K562 (cell line): ENCODE measurements at regions not wholly inside any gene's neighbourhood (a gene's known extent, or its start where the extent isn't known, plus 50 kb on each side); places are given as distances from the start of the nearest gene placed in this dataset.

Experiments
- ATAC-seq: fragments of 200-7000 bp; cut with Tn5 transposase; 3 replicates; pipeline ENCODE4 v1.9.1; 2020; ENCODE audit warnings: moderate library complexity
- BruUV-seq: library from RNA; stranded (reverse); fragments of 400-500 nt; replicated peaks from 2 replicates; lab custom pipeline; 2021; lab: Mats Ljungman, UMichigan
- CTCF ChIA-PET: fragments of 300-600 bp; formaldehyde crosslinking; extraction: SDS; loops from one replicate; lab custom pipeline; 2021; ENCODE audit warnings: low intra/inter-chr PET ratio; lab: Yijun Ruan, JAX
- POLR2A ChIA-PET: fragments of 300-600, 350-650 bp; sonication (Branson Sonifier 250); formaldehyde crosslinking; extraction: SDS; loops from one replicate; lab custom pipeline; 2021; ENCODE audit warnings: antibody characterized with exemption, inconsistent platforms; lab: Yijun Ruan, JAX
- DNase-seq, 4 experiments: peaks; one replicate each; pipeline versions ENCODE4 v3.0.0 to v3.0.0-alpha.2; 2011 to 2018; ENCODE audit warnings: low spot score in 3 of 4, mixed read lengths in 3 of 4; ENCODE audit errors: extremely low read depth in 1 of 4
- FAIRE-seq: peaks from 2 replicates; lab custom pipeline; 2011; peaks lifted over from hg19 to GRCh38; lab: Jason Lieb, UNC
- H2AFZ ChIP-seq: 2 replicates; pipeline ENCODE4 v1.6.0; 2011; ENCODE audit warnings: low read depth, low read length, control low read depth, inconsistent platforms
- H3K27ac ChIP-seq: fragments of 200-600 bp; 3 replicates; pipeline ENCODE4 v1.8.0; 2011; ENCODE audit warnings: low read depth, mild to moderate bottlenecking, control low read depth, inconsistent platforms, low read length, moderate library complexity, mixed read lengths; ENCODE audit errors: extremely low read depth
- H3K27me3 ChIP-seq, 2 experiments: fragments of 300-600 bp in 1 of 2; 2 replicates in 1 of 2; 3 replicates in 1 of 2; pipeline versions ENCODE4 v1.6.0 to v1.8.0; 2011; ENCODE audit warnings: inconsistent platforms in 2 of 2, low read length in 2 of 2, mild to moderate bottlenecking in 1 of 2, mixed read lengths in 1 of 2, moderate library complexity in 1 of 2; ENCODE audit not compliant: control insufficient read depth in 2 of 2, insufficient read depth in 2 of 2
- H3K36me3 ChIP-seq: fragments of 300-600 bp; 3 replicates; pipeline ENCODE4 v1.8.0; 2011; ENCODE audit warnings: mild to moderate bottlenecking, low read length, inconsistent platforms; ENCODE audit not compliant: control insufficient read depth, insufficient read depth
- H3K4me1 ChIP-seq, 2 experiments: fragments of 200-600 bp in 1 of 2; replicated peaks in 1 of 2; 2 replicates in 1 of 2; 3 replicates in 1 of 2; pipeline versions ENCODE4 v1.5.1 to v1.8.0; 2011; ENCODE audit warnings: inconsistent platforms in 2 of 2, low read length in 2 of 2, mild to moderate bottlenecking in 1 of 2, mixed read lengths in 1 of 2, moderate library complexity in 1 of 2; ENCODE audit not compliant: control insufficient read depth in 2 of 2, insufficient read depth in 2 of 2
- H3K4me2 ChIP-seq: 2 replicates; pipeline ENCODE4 v1.6.1; 2011; ENCODE audit warnings: low read length, control low read depth, inconsistent platforms, mixed read lengths; ENCODE audit not compliant: insufficient read depth
- H3K4me3 ChIP-seq: fragments of 200-600 bp; sonication (generic), shearing (Covaris generic); 2 replicates; pipeline ENCODE4 v1.5.1; 2016; ENCODE audit warnings: control low read depth, inconsistent platforms
- H3K79me2 ChIP-seq: fragments of 200-600 bp; 3 replicates; pipeline ENCODE4 v1.8.0; 2011; ENCODE audit warnings: low read length, inconsistent platforms; ENCODE audit not compliant: control insufficient read depth, insufficient read depth
- H3K9ac ChIP-seq, 2 experiments: 2 replicates each; pipeline versions ENCODE4 v1.6.0 to v1.6.1; 2011; ENCODE audit warnings: low read depth in 2 of 2, low read length in 2 of 2, control low read depth in 1 of 2, inconsistent platforms in 1 of 2, mild to moderate bottlenecking in 1 of 2, mixed read lengths in 1 of 2; ENCODE audit not compliant: insufficient read depth in 1 of 2
- H3K9me1 ChIP-seq: one replicate; pipeline ENCODE4 v1.6.0; 2011; ENCODE audit warnings: inconsistent platforms, mild to moderate bottlenecking, low read length, moderate library complexity; ENCODE audit not compliant: control insufficient read depth, insufficient read depth
- H3K9me3 ChIP-seq: replicated peaks from 2 replicates; pipeline ENCODE4 v1.5.1; 2011; ENCODE audit warnings: low read depth, low read length, inconsistent platforms; ENCODE audit not compliant: control insufficient read depth, insufficient read depth
- H4K20me1 ChIP-seq: replicated peaks from 2 replicates; pipeline ENCODE4 v1.6.1; 2011; ENCODE audit warnings: low read length, inconsistent platforms, mixed read lengths; ENCODE audit not compliant: control insufficient read depth, insufficient read depth
- CREB5 ChIP-seq: fragments of 250-450 bp; sonication (Bioruptor Pico); IDR thresholded peaks from 2 replicates; pipeline ENCODE4 v1.5.0; 2020; ENCODE audit warnings: mild to moderate bottlenecking
- KDM1A ChIP-seq, 2 experiments: fragments of 450-650 bp; IDR thresholded peaks; 2 replicates each; pipeline ENCODE4 v1.6.1; 2016; ENCODE audit warnings: mild to moderate bottlenecking in 2 of 2
- MEF2D ChIP-seq: conservative IDR thresholded peaks from 2 replicates; pipeline ENCODE4 v1.6.1; 2016; ENCODE audit warnings: low read depth, missing genetic modification characterization, missing compliant biosample characterization
- MNT ChIP-seq, 2 experiments: fragments of 450-650 bp; conservative IDR thresholded peaks; 2 replicates each; pipeline ENCODE4 v1.6.1; 2017; ENCODE audit warnings: mild to moderate bottlenecking in 2 of 2, moderate library complexity in 2 of 2
- MYNN ChIP-seq, 2 experiments: sonication (generic); formaldehyde crosslinking in 1 of 2; IDR thresholded peaks; 2 replicates each; pipeline versions ENCODE4 v1.5.0 to v1.6.1; 2016 to 2020; ENCODE audit warnings: antibody characterized with exemption in 1 of 2, missing genetic modification reagents in 1 of 2
- RBM15 ChIP-seq: fragments of 200-400 bp; formaldehyde crosslinking; IDR thresholded peaks from 2 replicates; pipeline ENCODE4 v1.6.1; 2018; ENCODE audit warnings: mild to moderate bottlenecking, low read length, moderate library complexity; ENCODE audit not compliant: insufficient read depth
- SP2 ChIP-seq: IDR thresholded peaks from 2 replicates; pipeline ENCODE4 v1.6.1; 2011; ENCODE audit warnings: mild to moderate bottlenecking, low read depth, low read length, moderate library complexity; ENCODE audit not compliant: poor library complexity, severe bottlenecking; ENCODE audit errors: extremely low read depth
- THAP7 ChIP-seq: fragments of 250-450 bp; sonication (Bioruptor Pico); IDR thresholded peaks from 2 replicates; pipeline ENCODE4 v1.5.0; 2021
- ZNF217 ChIP-seq: sonication (generic); formaldehyde crosslinking; IDR thresholded peaks from 2 replicates; pipeline ENCODE4 v1.8.0; 2022; ENCODE audit warnings: mild to moderate bottlenecking, missing genetic modification reagents
- ZNF589 ChIP-seq: fragments of 200-800 bp; sonication (Bioruptor generic); IDR thresholded peaks from 2 replicates; pipeline ENCODE4 v1.6.1; 2016; ENCODE audit warnings: low read depth, missing genetic modification characterization, missing compliant biosample characterization
- WGBS: fragments of 100-300 bp; shearing (Covaris generic); methylation state at CpG from one replicate; pipeline ENCODE4 v1.1.6; 2016; ENCODE audit warnings: low coverage, mixed read lengths; ENCODE audit not compliant: insufficient coverage; ENCODE audit errors: missing lambda C conversion rate; 5-methylcytosine and 5-hydroxymethylcytosine counted together
- in situ Hi-C: fragments of 300-500 bp; cut with MboI; formaldehyde crosslinking; loops from 4 replicates; pipeline ENCODE4 v1.15.0; 2018; ENCODE audit warnings: inconsistent platforms, mixed read lengths
- intact Hi-C: fragments of 100-400 bp; cut with micrococcal nuclease; formaldehyde crosslinking; loops from 2 replicates; pipeline ENCODE4 v1.14.2; 2022

DNA sequence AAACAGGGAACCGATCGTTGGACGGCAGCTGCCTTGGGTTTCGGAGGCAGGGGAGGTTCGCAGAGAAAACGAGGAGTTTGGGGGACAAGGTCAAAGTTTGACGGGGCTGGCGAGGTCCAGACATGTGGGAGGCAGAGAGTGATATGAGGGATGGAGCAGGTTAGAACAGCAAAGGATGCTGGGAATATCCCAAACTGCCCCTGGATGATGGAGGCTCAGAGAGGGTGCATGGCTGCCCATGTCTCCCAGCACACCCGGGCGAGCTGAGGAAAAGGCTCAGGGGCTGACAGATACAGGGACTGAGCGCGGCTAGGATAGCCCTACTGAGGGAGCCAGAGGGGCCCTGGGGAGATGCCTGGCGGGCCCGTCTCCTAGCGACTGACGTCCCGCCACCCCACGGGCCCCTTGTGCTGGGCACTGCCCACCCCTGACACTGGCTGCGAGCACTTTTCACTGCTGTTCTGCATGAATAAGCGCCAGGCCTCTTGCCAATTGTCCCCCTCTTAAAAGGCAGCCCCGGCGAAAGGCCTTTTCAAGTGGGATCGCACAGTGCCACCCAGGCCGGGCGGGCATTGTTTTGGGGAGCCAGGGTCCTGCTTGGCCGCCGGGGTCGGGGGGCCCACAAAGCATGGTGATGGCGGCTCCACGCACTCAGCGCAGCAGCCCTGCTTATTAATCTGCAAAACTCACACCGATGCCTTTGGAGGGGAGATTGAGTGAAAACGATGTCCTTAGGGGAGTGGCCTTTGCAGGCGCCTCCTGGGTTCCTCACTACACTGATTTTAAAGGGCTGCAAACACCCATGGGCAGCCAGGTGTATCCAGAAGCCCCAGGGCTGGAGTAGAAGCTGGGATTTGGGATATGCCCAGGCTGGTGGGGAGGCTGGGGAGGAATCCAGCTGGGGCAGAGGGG, 90.0 kb upstream of the LINC01488 start (continued):
- no peak for TF ChIP-seq THAP7
- peak; percentile 16 to 50; a peak in 1 of 4 replicates for TF ChIP-seq KDM1A (IDR thresholded peaks at IDR 0.05)
- no peak for TF ChIP-seq MYNN (IDR thresholded peaks at IDR 0.05)
- TF ChIP-seq MYNN (CRISPR knock-in tag; IDR thresholded peaks at IDR 0.05), result no peak

DNA sequence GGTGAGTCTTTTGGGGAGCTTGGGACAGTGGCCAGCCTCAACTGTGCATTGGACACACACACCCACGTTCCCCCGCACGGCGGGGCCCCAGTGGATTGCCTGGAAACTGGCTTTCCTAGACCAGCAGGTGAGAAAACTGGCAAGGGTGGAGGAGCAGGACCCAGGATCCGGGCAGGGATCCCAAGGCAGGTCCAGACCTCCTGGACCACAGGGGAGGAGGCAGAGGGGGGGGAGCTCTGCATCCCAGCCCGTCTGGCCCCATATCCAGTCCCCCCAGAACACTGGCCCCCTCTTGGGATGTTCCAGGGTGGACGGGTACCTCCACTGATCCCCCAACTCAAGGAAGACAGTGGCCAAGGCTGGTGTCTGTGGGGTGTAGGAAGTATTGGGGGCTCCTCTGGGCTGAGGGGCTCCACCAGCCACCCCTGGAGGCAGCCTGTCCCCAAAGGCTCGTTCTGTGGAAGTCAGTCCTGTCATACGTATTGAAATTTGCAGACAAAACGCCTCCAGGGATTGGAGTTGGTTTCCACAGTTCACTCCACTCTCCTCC, 89.3 kb upstream of the LINC01488 start:
- POLR2A ChIA-PET, result interaction anchor here (1.4 kb wide), 1 partner anchor 10 kb away, joined by 3 read pairs; no protein-coding TSS in a partner anchor
- no TSS peak for BruUV-seq
- H3K36me3 ChIP-seq, result no peaks in the 10 kb centered on the region; the same call in 2 of the 3 replicates
- TF ChIP-seq SP2 (no peak), RBM15 (no peak), ZNF217 (CRISPR knock-in tag) (no peak), MEF2D (tag) (no peak), MYNN (IDR thresholded peaks at IDR 0.05) (no peak), MYNN (CRISPR knock-in tag; IDR thresholded peaks at IDR 0.05) (no peak), ZNF589 (CRISPR knock-in tag) (no peak), CREB5 (CRISPR knock-in tag) (no peak), MNT (conservative IDR thresholded peaks at IDR 0.05) (no peak)

More for the DNA sequence above, 89.3 kb upstream of the LINC01488 start:
- Histone ChIP-seq H3K4me2 (no peak overlapping the region), H3K79me2 (no peaks in the 10 kb centered on the region), H3K9me3 (peaks cover 15% of the 10 kb centered on the region), H3K27me3 (no peaks in the 10 kb centered on the region), H3K9ac (no peak overlapping the region), H3K27ac (no peak overlapping the region), H2AFZ (no peak overlapping the region), H3K4me3 (no peak overlapping the region), H4K20me1 (no peaks in the 10 kb centered on the region), H3K9me1 (no peaks in the 10 kb centered on the region), H3K4me1 (peaks cover 35 to 56% of the 10 kb centered on the region in 2 experiments)
- in situ Hi-C loops, result no loop called here
- ATAC-seq, result no peak
- DNase-seq, result no peak
- 64% methylated on average over 7 of the region's 10 CpGs for WGBS
- FAIRE-seq, result no peak
- CTCF ChIA-PET, result no interaction called here
- intact Hi-C loops, result no loop called here
